HCT116 (cell line): ENCODE measurements at regions not wholly inside any gene's neighbourhood (a gene's known extent, or its start where the extent isn't known, plus 50 kb on each side); places are given as distances from the start of the nearest gene placed in this dataset.

Source experiments
- ATAC-seq: fragments of 200-7000 bp; cut with Tn5 transposase; 2 replicates; pipeline ENCODE4 v1.9.1; 2020; ENCODE audit warnings: mild to moderate bottlenecking, moderate library complexity
- BruUV-seq: library from RNA; stranded (reverse); fragments of 400-500 nt; replicated peaks from 2 replicates; lab custom pipeline; 2021; lab: Mats Ljungman, UMichigan
- CTCF ChIA-PET: fragments of 300-600 bp; sonication (Branson Sonifier 250); formaldehyde crosslinking; loops from one replicate; lab custom pipeline; 2021; ENCODE audit warnings: antibody characterized with exemption; lab: Charles Lee
- POLR2A ChIA-PET: fragments of 300-600, 350-600 bp; sonication (Branson Sonifier 250); formaldehyde crosslinking; loops from one replicate; lab custom pipeline; 2021; ENCODE audit warnings: antibody characterized with exemption; lab: Charles Lee
- RAD21 ChIA-PET, 2 experiments: fragments of 300-600 bp; sonication (Branson Sonifier 250); formaldehyde crosslinking; loops; one replicate each; lab custom pipeline; 2023; ENCODE audit warnings: low total read pairs in 2 of 2; ENCODE audit not compliant: uncharacterized antibody in 2 of 2, unreplicated experiment in 2 of 2, low non-redundant PET in 1 of 2; lab: Charles Lee
- DNase-seq: peaks from one replicate; pipeline ENCODE4 v3.0.0-alpha.2; 2010; ENCODE audit warnings: low read depth, low spot score
- H2AFZ ChIP-seq: fragments of 200-600 bp; shearing (Covaris generic), sonication (generic); 2 replicates; pipeline ENCODE4 v1.6.1; 2017; ENCODE audit warnings: low read depth, mixed run types, mixed read lengths, antibody characterized with exemption, low read length; ENCODE audit not compliant: poor library complexity, severe bottlenecking
- H3K27ac ChIP-seq: 2 replicates; pipeline ENCODE4 v1.5.1; 2012; ENCODE audit warnings: low read depth, low read length
- H3K27me3 ChIP-seq: fragments of 200-600 bp; sonication (generic); 2 replicates; pipeline ENCODE4 v1.6.1; 2016; ENCODE audit warnings: mixed run types, low read length, mixed read lengths; ENCODE audit not compliant: insufficient read depth
- H3K36me3 ChIP-seq, 2 experiments: fragments of 200-500 bp in 1 of 2; fragments of 200-600 bp in 1 of 2; sonication (Bioruptor generic) in 1 of 2; sonication (generic) in 1 of 2; 2 replicates each; pipeline versions ENCODE4 v1.5.1 to v1.6.1; 2014 to 2016; ENCODE audit warnings: low read length in 2 of 2, inconsistent platforms in 1 of 2, mixed read lengths in 1 of 2, mixed run types in 1 of 2; ENCODE audit not compliant: insufficient read depth in 2 of 2, control insufficient read depth in 1 of 2
- H3K4me1 ChIP-seq, 2 experiments: fragments of 200-600 bp in 1 of 2; sonication (generic) in 1 of 2; 2 replicates each; pipeline versions ENCODE4 v1.5.1 to v1.6.1; 2012 to 2017; ENCODE audit warnings: low read length in 2 of 2, inconsistent platforms in 1 of 2, mild to moderate bottlenecking in 1 of 2, mixed read lengths in 1 of 2, mixed run types in 1 of 2, moderate library complexity in 1 of 2; ENCODE audit not compliant: insufficient read depth in 2 of 2, control insufficient read depth in 1 of 2
- H3K4me2 ChIP-seq: fragments of 200-600 bp; sonication (generic); 2 replicates; pipeline ENCODE4 v1.6.1; 2017; ENCODE audit warnings: mixed run types, low read length, mixed read lengths
- H3K4me3 ChIP-seq, 2 experiments: fragments of 200-600 bp in 1 of 2; sonication (generic) in 1 of 2; replicated peaks in 1 of 2; 2 replicates each; pipeline ENCODE4 v1.5.1; 2011 to 2016; ENCODE audit warnings: low read length in 2 of 2, control low read depth in 1 of 2, low read depth in 1 of 2, mild to moderate bottlenecking in 1 of 2, mixed read lengths in 1 of 2, mixed run types in 1 of 2
- H3K79me2 ChIP-seq: fragments of 200-600 bp; sonication (generic); 2 replicates; pipeline ENCODE4 v1.6.1; 2017; ENCODE audit warnings: mild to moderate bottlenecking, mixed run types, low read length, moderate library complexity, mixed read lengths; ENCODE audit not compliant: insufficient read depth
- H3K9ac ChIP-seq: fragments of 200-600 bp; sonication (generic); 2 replicates; pipeline ENCODE4 v1.6.1; 2016; ENCODE audit warnings: low read length, mixed read lengths
- H3K9me2 ChIP-seq: fragments of 200-600 bp; sonication (generic), shearing (Covaris generic); 2 replicates; pipeline ENCODE4 v1.6.1; 2017; ENCODE audit warnings: mixed run types, mild to moderate bottlenecking, moderate library complexity; ENCODE audit not compliant: insufficient read depth
- H3K9me3 ChIP-seq, 2 experiments: fragments of 200-500 bp in 1 of 2; fragments of 200-600 bp in 1 of 2; sonication (Bioruptor generic) in 1 of 2; sonication (generic) in 1 of 2; 2 replicates each; pipeline ENCODE4 v1.6.1; 2014 to 2017; ENCODE audit warnings: low read length in 2 of 2, mixed read lengths in 2 of 2, inconsistent platforms in 1 of 2, low read depth in 1 of 2, mild to moderate bottlenecking in 1 of 2, mixed run types in 1 of 2, moderate library complexity in 1 of 2; ENCODE audit not compliant: control insufficient read depth in 1 of 2, insufficient read depth in 1 of 2
- H4K20me1 ChIP-seq: fragments of 200-600 bp; sonication (generic), shearing (Covaris generic); 2 replicates; pipeline ENCODE4 v1.6.1; 2017; ENCODE audit warnings: mixed run types, mild to moderate bottlenecking, moderate library complexity; ENCODE audit not compliant: insufficient read depth
- CEBPB ChIP-seq: IDR thresholded peaks from 2 replicates; pipeline ENCODE4 v1.6.1; 2012; ENCODE audit warnings: low read depth
- CTCF ChIP-seq, 3 experiments: fragments of 200-600 bp in 1 of 3; sonication (generic) in 1 of 3; IDR thresholded peaks in 2 of 3; conservative IDR thresholded peaks in 1 of 3; 2 replicates each; pipeline ENCODE4 v1.5.1; 2012 to 2017; ENCODE audit warnings: low read depth in 2 of 3, low read length in 2 of 3, antibody characterized with exemption in 1 of 3, borderline replicate concordance in 1 of 3, control low read depth in 1 of 3, mild to moderate bottlenecking in 1 of 3, mixed read lengths in 1 of 3, mixed run types in 1 of 3, moderate library complexity in 1 of 3; ENCODE audit not compliant: insufficient read depth in 1 of 3
- EGR1 ChIP-seq: IDR thresholded peaks from 2 replicates; pipeline ENCODE4 v1.6.1; 2012; ENCODE audit warnings: low read depth
- EZH2 ChIP-seq: fragments of 200-600 bp; sonication (generic); IDR thresholded peaks from 2 replicates; pipeline ENCODE4 v1.6.1; 2017; ENCODE audit warnings: antibody characterized with exemption, mixed run types
- EZH2phosphoT487 ChIP-seq: fragments of 200-600 bp; IDR thresholded peaks from 2 replicates; pipeline ENCODE4 v1.6.1; 2018; ENCODE audit warnings: antibody characterized with exemption, borderline replicate concordance
- FOSL1 ChIP-seq: IDR thresholded peaks from 2 replicates; pipeline ENCODE4 v1.6.1; 2012; ENCODE audit warnings: low read depth
- JUND ChIP-seq: IDR thresholded peaks from 2 replicates; pipeline ENCODE4 v1.6.1; 2012
- MAX ChIP-seq: IDR thresholded peaks from 2 replicates; pipeline ENCODE4 v1.6.1; 2012
- POLR2A ChIP-seq: IDR thresholded peaks from 2 replicates; pipeline ENCODE4 v1.7.0; 2011; ENCODE audit warnings: borderline replicate concordance; ENCODE audit not compliant: insufficient read depth, insufficient read length; ENCODE audit errors: extremely low read depth
- POLR2AphosphoS5 ChIP-seq: IDR thresholded peaks from 2 replicates; pipeline ENCODE4 v1.6.1; 2011; ENCODE audit warnings: mild to moderate bottlenecking, low read depth, low read length, moderate library complexity
- REST ChIP-seq: IDR thresholded peaks from 2 replicates; pipeline ENCODE4 v1.6.1; 2012; ENCODE audit warnings: low read depth
- SIN3A ChIP-seq: IDR thresholded peaks from 2 replicates; pipeline ENCODE4 v1.6.1; 2012; ENCODE audit warnings: low read depth
- SRF ChIP-seq: IDR thresholded peaks from 2 replicates; pipeline ENCODE4 v1.6.1; 2012; ENCODE audit warnings: low read depth
- TCF7L2 ChIP-seq: IDR thresholded peaks from 2 replicates; pipeline ENCODE4 v1.7.0; 2011; ENCODE audit warnings: borderline replicate concordance, inconsistent platforms; ENCODE audit not compliant: insufficient read depth, insufficient read length; ENCODE audit errors: extremely low read depth
- YY1 ChIP-seq: IDR thresholded peaks from 2 replicates; pipeline ENCODE4 v1.6.1; 2011; ENCODE audit warnings: low read length, low read depth, moderate library complexity, mild to moderate bottlenecking; ENCODE audit not compliant: insufficient replicate concordance; ENCODE audit errors: extremely low read depth
- ZBTB33 ChIP-seq: IDR thresholded peaks from 2 replicates; pipeline ENCODE4 v1.6.1; 2011; ENCODE audit warnings: mild to moderate bottlenecking, low read length, moderate library complexity; ENCODE audit not compliant: insufficient replicate concordance; ENCODE audit errors: extremely low read depth
- ZFX ChIP-seq: fragments of 450-650 bp; IDR thresholded peaks from 2 replicates; pipeline ENCODE4 v1.6.1; 2017
- ZNF274 ChIP-seq: fragments of 200-500 bp; sonication (Bioruptor generic); IDR thresholded peaks from 2 replicates; pipeline ENCODE4 v1.6.1; 2014; ENCODE audit warnings: mild to moderate bottlenecking, low read depth, low read length, inconsistent platforms
- intact Hi-C: fragments of 100-400 bp; cut with micrococcal nuclease; formaldehyde crosslinking; loops from 2 replicates; pipeline ENCODE4 v1.10.0; 2022

- Histone ChIP-seq H3K4me2 (no peak overlapping the region), H3K9me2 (no peaks in the 10 kb centered on the region), H4K20me1 (no peaks in the 10 kb centered on the region), H3K27me3 (no peaks in the 10 kb centered on the region), H3K4me3 (no peak overlapping the region), H2AFZ (no peak overlapping the region), H3K9ac (no peak overlapping the region), H3K4me1 (no peaks in the 10 kb centered on the region), H3K27ac (no peak overlapping the region), H3K79me2 (no peaks in the 10 kb centered on the region), H3K36me3 (no peaks in the 10 kb centered on the region), H3K9me3 (no peaks in the 10 kb centered on the region)
- ChIA-PET POLR2A (no interaction called here), CTCF (no interaction called here), RAD21 (no interaction called here)
- ATAC-seq (no peak), DNase-seq (no peak)
- intact Hi-C loops, result no loop called here
- BruUV-seq, result no TSS peak
- TF ChIP-seq EZH2phosphoT487, result no peak
- TF ChIP-seq CTCF (IDR thresholded peaks at IDR 0.05 in 2 of 3, conservative IDR thresholded peaks at IDR 0.05 in 1 of 3; ENCODE audit: borderline replicate concordance in 1 of 3, insufficient read depth in 1 of 3, low read depth in 2 of 3, low read length in 2 of 3), result no peak
- no peak for TF ChIP-seq JUND
- no peak for TF ChIP-seq MAX
- no peak for TF ChIP-seq TCF7L2
- TF ChIP-seq ZFX, result no peak
- TF ChIP-seq ZBTB33, result no peak
- TF ChIP-seq REST, result no peak
- TF ChIP-seq SRF, result no peak
- TF ChIP-seq ZNF274, result no peak
- no peak for TF ChIP-seq FOSL1
- TF ChIP-seq YY1, result no peak
- no peak for TF ChIP-seq EZH2
- no peak for TF ChIP-seq POLR2AphosphoS5
- TF ChIP-seq SIN3A, result no peak
- TF ChIP-seq EGR1, result no peak
- TF ChIP-seq POLR2A, result no peak
- TF ChIP-seq CEBPB, result no peak
- TF ChIP-seq, all 23 proteins: peak for 0
Measured at GRCh38 chr3:109570408-109570807, 233.1 kb upstream of the DPPA4 start.
